ENCODE measurements at regions not wholly inside any gene's neighbourhood (a gene's known extent, or its start where the extent isn't known, plus 50 kb on each side); places are given as distances from the start of the nearest gene placed in this dataset.

GRCh38 chr1:219993554-219994433 lies 52.5 kb downstream of the EPRS1 start:
- no peak for FAIRE-seq

GRCh38 chr1:219991919-219992318 lies 54.4 kb downstream of the EPRS1 start:
- FAIRE-seq = peak; percentile 33

GRCh38 chr1:219991511-219991810 lies 54.8 kb downstream of the EPRS1 start:
- no peak for FAIRE-seq

GRCh38 chr1:219990782-219991510 lies 55.4 kb downstream of the EPRS1 start:
- peak; percentile 98 for FAIRE-seq

GRCh38 chr1:219989766-219990165 lies 56.5 kb downstream of the EPRS1 start:
- no peak for FAIRE-seq

GRCh38 chr1:219988818-219989217 lies 57.5 kb downstream of the EPRS1 start:
- peak; percentile 42 for FAIRE-seq

- no peak for FAIRE-seq
Observed at GRCh38 chr1:219988387-219988786, 57.9 kb downstream of the EPRS1 start.

- no peak for FAIRE-seq
Observed at GRCh38 chr1:219987325-219987724, 59.0 kb upstream of the SLC30A10 start.

- FAIRE-seq = no peak
Observed at GRCh38 chr1:219985169-219985568, 56.8 kb upstream of the SLC30A10 start.
